Fibroblast of lung (primary cell): ENCODE measurements at regions not wholly inside any gene's neighbourhood (a gene's known extent, or its start where the extent isn't known, plus 50 kb on each side); places are given as distances from the start of the nearest gene placed in this dataset.

ENCODE experiments used
- DNase-seq, 2 donors: peaks; one replicate each; pipeline versions ENCODE4 v3.0.0 to v3.0.0-alpha.2; 2010; ENCODE audit warnings: low read depth in 2 of 2
- H2AFZ ChIP-seq: 2 replicates; pipeline ENCODE4 v1.5.1; 2012; ENCODE audit warnings: low read length, control low read depth, inconsistent platforms
- H3K27ac ChIP-seq: 2 replicates; pipeline ENCODE4 v1.5.1; 2011; ENCODE audit warnings: low read length, control low read depth; ENCODE audit not compliant: insufficient read depth
- H3K27me3 ChIP-seq: 2 replicates; pipeline ENCODE4 v1.5.1; 2011; ENCODE audit warnings: mild to moderate bottlenecking, low read length; ENCODE audit not compliant: control insufficient read depth, insufficient read depth
- H3K36me3 ChIP-seq: 2 replicates; pipeline ENCODE4 v1.5.1; 2011; ENCODE audit warnings: low read length; ENCODE audit not compliant: control insufficient read depth, insufficient read depth
- H3K4me1 ChIP-seq: 2 replicates; pipeline ENCODE4 v1.5.1; 2011; ENCODE audit warnings: low read length; ENCODE audit not compliant: control insufficient read depth, insufficient read depth; ENCODE audit errors: extremely low read depth
- H3K4me2 ChIP-seq: 2 replicates; pipeline ENCODE4 v1.5.1; 2011; ENCODE audit warnings: low read length, control low read depth; ENCODE audit not compliant: insufficient read depth; ENCODE audit errors: extremely low read depth
- H3K4me3 ChIP-seq, 4 experiments: fragments of 200-600 bp in 1 of 4; sonication (generic) in 1 of 4; replicated peaks in 1 of 4; 2 replicates each; pipeline ENCODE4 v1.5.1; 2011 to 2016; ENCODE audit warnings: low read length in 4 of 4, low read depth in 3 of 4, mild to moderate bottlenecking in 3 of 4, control low read depth in 2 of 4, inconsistent platforms in 1 of 4, mixed read lengths in 1 of 4; ENCODE audit not compliant: insufficient read depth in 1 of 4; ENCODE audit errors: control extremely low read depth in 1 of 4
- H3K79me2 ChIP-seq: 2 replicates; pipeline ENCODE4 v1.5.1; 2012; ENCODE audit warnings: mild to moderate bottlenecking, low read length, inconsistent platforms; ENCODE audit not compliant: control insufficient read depth, insufficient read depth
- H3K9ac ChIP-seq: 2 replicates; pipeline ENCODE4 v1.5.1; 2011; ENCODE audit warnings: mild to moderate bottlenecking, low read length, control low read depth; ENCODE audit not compliant: insufficient read depth
- H3K9me3 ChIP-seq: 2 replicates; pipeline ENCODE4 v1.5.1; 2012; ENCODE audit warnings: low read depth, low read length; ENCODE audit not compliant: control insufficient read depth, insufficient read depth
- H4K20me1 ChIP-seq: 2 replicates; pipeline ENCODE4 v1.5.1; 2011; ENCODE audit warnings: low read length; ENCODE audit not compliant: control insufficient read depth, insufficient read depth; ENCODE audit errors: extremely low read depth
- CTCF ChIP-seq, 2 donors: IDR thresholded peaks in 1 of 2; conservative IDR thresholded peaks in 1 of 2; 1 replicate in 1 of 2; 2 replicates in 1 of 2; pipeline ENCODE4 v1.5.1; 2011 to 2012; ENCODE audit warnings: low read length in 2 of 2, control low read depth in 1 of 2, inconsistent platforms in 1 of 2, low read depth in 1 of 2, mild to moderate bottlenecking in 1 of 2
- EZH2 ChIP-seq: IDR thresholded peaks from 2 replicates; pipeline ENCODE4 v1.5.1; 2012; ENCODE audit warnings: low read length, control low read depth, mild to moderate bottlenecking; ENCODE audit errors: missing control alignments

- H4K20me1 ChIP-seq = no peaks in the 10 kb centered on the region
- H2AFZ ChIP-seq = peak overlapping the region; percentile 38
- H3K27ac ChIP-seq = peak overlapping the region; percentile 50
- H3K4me1 ChIP-seq = peaks cover 4% of the 10 kb centered on the region
- TF ChIP-seq EZH2 (no peak), CTCF (conservative IDR thresholded peaks at IDR 0.05 in 1 of 2, IDR thresholded peaks at IDR 0.05 in 1 of 2; ENCODE audit: low read depth in 1 of 2, low read length in 2 of 2) (no peak)
- no peaks in the 10 kb centered on the region for H3K36me3 ChIP-seq
- H3K4me2 ChIP-seq = peak overlapping the region; percentile 49
- no peaks in the 10 kb centered on the region for H3K79me2 ChIP-seq
- DNase-seq = peak in 1 of 2 donors; percentile 71
- H3K4me3 ChIP-seq = peak overlapping the region in 3 of 4 experiments; percentile 0 to 44 (median 33)
- no peaks in the 10 kb centered on the region for H3K9me3 ChIP-seq
- no peak overlapping the region for H3K9ac ChIP-seq
- H3K27me3 ChIP-seq = no peaks in the 10 kb centered on the region
Observed at GRCh38 chr12:91327131-91327530, 144.5 kb upstream of the DCN start.

- H3K27me3 ChIP-seq = no peaks in the 10 kb centered on the region
- no peaks in the 10 kb centered on the region for H3K36me3 ChIP-seq
- H3K9me3 ChIP-seq = no peaks in the 10 kb centered on the region
- H3K4me2 ChIP-seq = peak overlapping the region; percentile 49
- TF ChIP-seq CTCF (conservative IDR thresholded peaks at IDR 0.05 in 1 of 2, IDR thresholded peaks at IDR 0.05 in 1 of 2; ENCODE audit: low read depth in 1 of 2, low read length in 2 of 2) = peak; percentile 83 to 85
- no peak for TF ChIP-seq EZH2
- H2AFZ ChIP-seq = peak overlapping the region; percentile 8
- H3K9ac ChIP-seq = no peak overlapping the region
- no peaks in the 10 kb centered on the region for H3K79me2 ChIP-seq
- DNase-seq = peak; percentile 72 to 84
- H3K4me1 ChIP-seq = peaks cover 4% of the 10 kb centered on the region
- H3K4me3 ChIP-seq = peak overlapping the region in 3 of 4 experiments; percentile 0 to 44 (median 33)
- H4K20me1 ChIP-seq = no peaks in the 10 kb centered on the region
- H3K27ac ChIP-seq = peak overlapping the region; percentile 50
Observed at GRCh38 chr12:91326058-91327027, 143.7 kb upstream of the DCN start.

GRCh38 chr12:91320999-91321398, 138.4 kb upstream of the DCN start:
- no peak overlapping the region for H3K4me3 ChIP-seq
- peaks cover 10% of the 10 kb centered on the region for H3K4me1 ChIP-seq
- DNase-seq = no peak
- no peaks in the 10 kb centered on the region for H3K9me3 ChIP-seq
- no peak overlapping the region for H2AFZ ChIP-seq
- H3K27ac ChIP-seq = no peak overlapping the region
- no peaks in the 10 kb centered on the region for H4K20me1 ChIP-seq
- H3K36me3 ChIP-seq = no peaks in the 10 kb centered on the region
- no peaks in the 10 kb centered on the region for H3K27me3 ChIP-seq
- H3K9ac ChIP-seq = no peak overlapping the region
- no peaks in the 10 kb centered on the region for H3K79me2 ChIP-seq
- H3K4me2 ChIP-seq = no peak overlapping the region
- TF ChIP-seq CTCF (conservative IDR thresholded peaks at IDR 0.05 in 1 of 2, IDR thresholded peaks at IDR 0.05 in 1 of 2; ENCODE audit: low read depth in 1 of 2, low read length in 2 of 2) (no peak), EZH2 (no peak)
